Stimulated activated CD4-positive, alpha-beta T cell treated with anti-CD3 and anti-CD28 coated beads, TNF-alpha, amount 100 ng/mL, for 4 hours (primary cell): ENCODE measurements at regions not wholly inside any gene's neighbourhood (a gene's known extent, or its start where the extent isn't known, plus 50 kb on each side); places are given as distances from the start of the nearest gene placed in this dataset.
"Not testable (repeated sequence)": the region's sequence is repeated elsewhere in the genome, so short reads cannot be mapped to it uniquely, and the experiment has no call there.

ENCODE experiments used
- DNase-seq, 3 experiments: peaks; one replicate each; pipeline ENCODE4 v3.0.0-alpha.2; 2020; ENCODE audit warnings: low read depth in 3 of 3

DNA sequence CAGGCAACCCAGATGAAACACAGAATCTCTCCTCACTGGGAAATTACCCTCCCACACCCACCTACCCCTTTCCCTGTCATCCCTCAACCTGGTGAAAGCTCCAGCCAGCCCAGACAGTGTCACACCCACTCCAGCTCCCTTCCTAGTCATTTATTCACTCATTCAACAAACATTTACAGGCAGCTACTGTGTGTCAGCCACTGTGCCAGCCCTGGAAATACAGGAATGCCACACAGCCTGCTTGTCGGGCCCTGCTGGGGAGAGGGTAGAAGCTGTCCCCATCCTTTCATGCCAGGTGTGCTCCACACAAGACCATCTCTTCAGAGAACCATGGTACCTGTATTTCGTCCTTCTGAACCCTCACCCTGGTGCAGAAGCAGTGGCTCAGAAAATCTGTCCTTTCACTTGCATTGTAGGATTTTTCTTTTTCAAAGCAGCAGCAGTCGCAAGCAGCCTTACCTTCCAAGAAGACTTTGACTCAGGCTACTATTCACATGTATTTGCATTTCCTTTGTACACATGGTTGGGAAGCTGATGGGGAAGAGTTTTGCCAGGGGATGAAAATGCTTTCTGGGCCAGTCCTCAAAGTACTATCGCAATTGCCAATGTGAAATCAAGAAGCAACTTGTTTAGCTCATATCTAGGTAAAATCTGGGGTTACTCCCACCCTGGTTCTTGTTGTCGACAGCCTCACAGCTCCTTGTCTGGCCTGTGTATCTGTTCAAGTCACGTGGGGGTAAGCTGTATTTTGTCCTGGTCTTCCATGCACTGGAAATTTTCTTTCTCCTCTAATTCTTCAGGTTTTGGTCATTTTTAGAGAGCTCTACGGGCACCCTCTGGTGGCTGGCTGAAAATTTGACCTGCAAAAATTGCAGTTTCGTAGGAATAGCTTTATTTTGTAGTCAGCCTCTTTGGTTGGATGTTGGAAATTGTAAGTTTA lies 147.4 kb upstream of the EGLN3 start:
- no peak for DNase-seq

DNA sequence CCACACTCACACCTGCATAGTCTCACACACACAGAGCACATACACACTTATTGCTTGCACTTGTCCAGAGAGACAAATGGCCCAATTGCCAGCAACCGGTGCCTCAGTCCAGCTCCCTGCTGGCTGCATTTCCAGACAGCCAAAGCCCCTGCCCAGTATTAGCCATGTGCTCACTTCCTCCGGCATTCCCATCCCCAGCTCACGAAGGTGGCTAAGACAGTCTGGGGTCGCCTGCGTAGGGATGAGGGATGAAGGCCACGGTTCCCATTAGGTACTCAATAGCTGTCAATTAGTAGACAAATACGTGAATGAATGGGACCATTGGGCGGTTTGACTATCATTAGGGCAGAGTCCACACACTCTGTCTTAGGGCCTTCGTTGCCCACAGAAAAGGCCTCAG lies 146.8 kb upstream of the EGLN3 start:
- DNase-seq = no peak

DNA sequence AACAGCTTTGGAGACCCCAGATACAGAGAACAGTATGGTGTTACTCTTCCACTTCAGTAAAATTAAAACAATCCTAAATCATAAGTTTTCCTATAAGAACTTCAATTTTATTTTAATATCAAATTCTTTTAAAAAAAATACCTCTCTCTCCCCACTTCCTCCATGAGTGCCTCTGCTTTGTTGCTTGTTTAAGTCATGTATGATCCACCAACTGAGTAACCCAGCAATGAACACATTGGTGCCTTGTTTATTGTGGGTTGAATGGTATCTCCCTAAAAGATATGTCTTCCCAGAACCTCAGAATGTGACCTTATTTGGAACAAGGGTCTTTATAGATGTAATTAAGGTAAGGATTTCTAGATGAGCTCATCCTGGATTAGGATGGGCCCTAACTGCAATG lies 143.5 kb upstream of the EGLN3 start:
- DNase-seq = no peak

DNA sequence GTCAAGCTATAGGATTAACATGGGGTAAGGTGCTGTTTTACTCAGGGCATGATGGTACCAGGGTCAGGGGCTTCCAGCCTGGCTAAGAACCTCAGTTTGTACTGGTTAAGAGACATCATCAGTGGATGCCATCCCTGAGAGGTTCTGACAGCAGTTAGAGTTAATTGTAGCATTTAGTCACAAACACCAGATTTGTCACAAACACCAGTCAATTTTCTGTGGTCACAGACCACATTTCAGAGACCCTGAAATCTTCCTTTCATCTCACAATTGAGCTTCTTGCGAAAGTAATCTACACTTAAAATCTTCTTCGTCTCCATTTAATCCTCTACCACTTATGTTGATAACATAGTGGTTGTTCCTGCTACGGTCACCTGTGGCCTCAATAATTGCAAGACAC lies 143.0 kb upstream of the EGLN3 start:
- DNase-seq = no peak

DNA sequence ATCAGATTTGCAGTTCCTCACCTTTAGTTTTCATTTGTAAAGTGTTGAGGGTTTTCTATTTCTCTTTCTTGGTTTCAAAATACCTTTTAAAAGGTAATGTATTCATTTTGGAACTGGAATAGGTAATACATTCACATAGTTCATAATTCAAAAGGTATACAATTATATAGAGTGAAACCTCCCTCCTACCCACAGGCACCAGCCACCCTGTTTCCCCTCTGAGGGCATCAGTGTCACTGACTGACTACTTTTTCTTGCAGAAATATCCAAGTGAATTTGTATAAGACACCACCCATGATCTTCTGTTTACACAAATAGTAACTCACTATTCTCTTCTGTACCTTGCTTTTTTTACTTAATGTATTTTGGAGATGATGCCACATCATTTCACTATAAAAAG lies 139.6 kb upstream of the EGLN3 start:
- DNase-seq = no peak

DNA sequence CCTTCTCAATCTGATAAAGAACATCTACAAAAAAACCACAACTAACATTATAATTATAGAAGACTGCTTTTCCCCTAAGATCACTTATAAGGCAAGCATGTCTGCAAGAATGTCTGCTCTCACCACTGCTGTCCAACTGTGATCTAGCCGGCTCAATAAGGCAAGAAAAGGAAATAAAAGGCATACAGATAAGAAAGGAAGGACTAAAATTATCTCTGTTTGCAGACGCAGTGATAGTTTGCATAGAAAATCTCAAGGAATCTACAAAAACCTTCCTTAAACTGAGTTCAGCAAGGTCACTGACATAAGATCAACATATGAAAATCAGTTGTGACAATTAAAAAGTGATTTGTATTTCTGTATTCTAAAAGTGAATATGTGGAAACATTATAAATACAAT lies 138.0 kb upstream of the EGLN3 start:
- DNase-seq = no peak

DNA sequence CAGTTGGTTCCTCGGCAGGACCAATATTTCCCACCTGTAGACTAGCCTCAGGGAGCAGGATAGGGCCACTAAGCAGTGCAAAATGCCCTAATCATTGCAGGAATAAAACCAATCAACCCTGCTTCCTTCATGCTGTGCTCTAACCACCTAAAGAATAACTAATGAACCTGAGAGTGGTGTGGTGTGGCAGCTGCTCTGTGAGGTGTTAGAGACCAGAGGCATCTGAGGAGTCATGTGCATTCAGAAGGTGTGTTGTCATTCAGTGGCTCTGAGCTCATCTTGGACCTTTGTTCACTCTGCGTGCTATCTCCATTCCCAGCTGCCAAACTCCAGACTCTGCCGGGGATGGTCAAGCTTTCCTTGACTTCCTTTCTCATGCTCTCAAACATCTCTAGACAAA lies 136.7 kb upstream of the EGLN3 start:
- DNase-seq = no peak

DNA sequence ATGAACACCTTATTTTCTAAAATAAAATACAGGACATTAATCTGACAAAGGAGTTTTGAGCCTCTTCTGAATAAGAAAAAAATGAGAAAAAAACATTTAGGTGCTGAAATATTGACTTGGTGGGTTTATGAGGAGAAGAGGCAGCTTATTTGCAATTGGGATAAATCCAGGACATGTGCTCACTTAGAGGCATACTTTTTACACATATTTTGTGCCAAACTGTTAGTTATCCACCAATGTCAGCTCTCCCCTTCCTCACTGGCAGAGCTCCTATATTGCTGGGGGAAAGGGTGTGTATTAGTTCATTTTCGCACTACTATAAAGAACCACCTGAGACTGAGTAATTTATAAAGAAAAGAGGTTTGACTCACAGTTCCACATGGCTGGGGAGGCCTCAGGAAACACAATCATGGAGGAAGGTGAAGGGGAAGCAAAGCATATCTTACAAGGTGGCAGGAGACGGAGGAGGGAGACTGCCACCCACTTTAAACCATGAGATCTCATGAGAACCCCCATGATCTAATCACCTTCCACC lies 135.4 kb upstream of the EGLN3 start:
- no peak for DNase-seq

DNA sequence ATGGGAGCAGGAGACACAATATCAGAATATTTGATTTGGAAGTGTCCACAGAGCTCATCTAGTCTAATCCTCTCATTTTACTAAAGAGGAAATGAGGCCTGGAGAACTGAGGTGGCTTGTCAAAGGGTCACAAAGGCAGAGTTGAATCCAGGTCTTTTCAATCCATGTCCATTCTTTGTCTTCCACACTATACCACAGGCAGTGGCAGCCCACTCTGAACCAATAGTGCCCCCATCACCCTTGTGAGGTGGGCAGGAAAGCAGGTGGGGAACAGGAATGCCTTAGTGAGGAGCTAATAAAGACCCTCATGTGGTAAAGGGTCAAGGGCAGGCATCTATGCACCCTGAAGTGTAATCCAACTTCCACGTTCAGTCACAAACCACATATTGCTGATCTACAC lies 134.8 kb upstream of the EGLN3 start:
- no peak for DNase-seq

DNA sequence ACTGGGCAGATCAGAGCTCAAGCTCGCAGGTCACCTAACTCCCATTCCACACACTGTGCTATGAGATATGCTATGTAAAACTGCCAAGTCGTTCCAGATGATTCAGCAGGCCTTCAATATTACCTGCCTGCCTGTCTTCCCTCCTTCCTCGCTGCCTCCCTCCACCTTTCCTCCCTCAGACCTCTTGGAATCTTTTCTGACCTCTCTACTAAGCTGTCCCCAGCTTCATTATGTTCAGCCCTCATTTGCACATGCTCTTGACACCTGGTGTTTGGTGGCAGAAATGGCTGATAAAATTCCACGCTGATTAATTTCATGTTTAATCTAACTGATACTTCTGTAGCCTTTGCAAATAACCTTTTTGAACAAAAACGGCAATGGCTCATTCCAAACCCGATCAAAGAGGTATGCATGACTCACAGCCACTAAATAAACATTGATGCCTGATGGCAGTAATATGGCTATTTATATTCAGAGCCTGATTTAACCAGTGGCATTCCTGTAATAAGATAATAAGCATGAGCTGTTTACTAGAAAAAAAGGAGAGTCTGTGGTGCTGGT lies 130.8 kb upstream of the EGLN3 start:
- no peak for DNase-seq

DNA sequence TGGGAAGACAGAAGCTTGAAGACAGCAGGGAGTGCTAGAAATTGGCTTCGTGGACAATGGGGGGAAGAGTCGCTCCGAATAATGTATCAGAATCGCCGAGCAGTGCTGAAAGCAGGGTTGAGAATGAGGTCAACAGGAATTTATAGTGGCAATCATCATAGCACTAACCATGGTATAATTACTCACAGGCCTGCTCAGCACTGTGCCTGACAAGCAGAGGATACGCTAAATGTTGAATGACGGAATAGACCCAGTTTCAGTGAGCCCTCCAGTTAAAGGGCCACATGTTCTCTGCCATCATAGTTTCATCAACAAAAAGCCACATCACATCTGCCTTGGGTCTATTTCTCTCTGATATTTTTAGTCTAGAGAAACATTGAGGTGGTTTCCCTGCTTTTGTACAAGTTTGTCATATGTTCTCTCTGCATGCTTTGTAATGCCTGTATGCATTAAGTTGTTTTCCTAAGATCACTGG lies 130.3 kb upstream of the EGLN3 start:
- no peak for DNase-seq

DNA sequence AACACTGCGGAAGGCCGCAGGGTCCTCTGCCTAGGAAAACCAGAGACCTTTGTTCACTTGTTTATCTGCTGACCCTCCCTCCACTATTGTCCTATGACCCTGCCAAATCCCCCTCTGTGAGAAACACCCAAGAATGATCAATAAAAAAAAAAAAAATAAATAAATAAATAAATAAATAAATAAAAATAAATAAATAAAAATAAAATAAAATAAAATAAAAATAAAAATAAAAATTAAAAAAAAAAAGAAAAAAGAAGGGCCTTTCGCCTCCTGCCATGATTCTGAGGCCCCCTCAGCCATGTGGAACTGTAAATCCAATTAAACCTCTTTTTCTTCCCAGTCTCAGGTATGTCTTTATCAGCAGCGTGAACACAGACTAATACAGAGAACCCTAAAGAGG lies 128.8 kb upstream of the EGLN3 start:
- DNase-seq = not testable (repeated sequence)

DNA sequence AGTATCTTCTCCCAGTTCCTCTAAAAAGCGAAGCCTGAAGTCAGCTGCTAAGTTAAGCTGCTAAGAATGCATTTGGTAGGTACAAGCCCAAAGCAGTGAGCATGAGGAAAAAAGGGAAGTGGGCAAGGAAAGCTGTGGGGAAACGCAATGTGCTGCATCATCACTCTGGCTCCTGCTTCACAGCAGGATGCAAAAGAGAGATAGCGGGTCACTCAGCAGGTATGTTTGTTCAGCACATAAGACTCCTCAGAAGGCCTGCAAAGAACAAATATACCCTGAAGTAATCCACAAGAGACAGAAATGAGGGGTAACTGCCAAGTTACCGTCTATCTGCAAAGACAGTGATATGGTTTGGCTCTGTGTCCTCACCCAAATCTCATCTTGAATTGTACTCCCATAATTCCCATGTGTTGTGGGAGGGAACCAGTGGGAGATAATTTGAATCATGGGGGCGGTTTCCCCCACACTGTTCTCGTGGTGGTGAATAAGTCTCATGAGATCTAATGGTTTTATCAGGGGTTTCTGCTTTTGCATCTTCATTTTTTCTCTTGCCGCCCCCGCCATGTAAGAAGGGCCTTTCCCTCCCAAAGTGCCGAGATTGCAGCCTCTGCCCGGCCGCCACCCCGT lies 127.4 kb upstream of the EGLN3 start:
- DNase-seq = no peak

DNA sequence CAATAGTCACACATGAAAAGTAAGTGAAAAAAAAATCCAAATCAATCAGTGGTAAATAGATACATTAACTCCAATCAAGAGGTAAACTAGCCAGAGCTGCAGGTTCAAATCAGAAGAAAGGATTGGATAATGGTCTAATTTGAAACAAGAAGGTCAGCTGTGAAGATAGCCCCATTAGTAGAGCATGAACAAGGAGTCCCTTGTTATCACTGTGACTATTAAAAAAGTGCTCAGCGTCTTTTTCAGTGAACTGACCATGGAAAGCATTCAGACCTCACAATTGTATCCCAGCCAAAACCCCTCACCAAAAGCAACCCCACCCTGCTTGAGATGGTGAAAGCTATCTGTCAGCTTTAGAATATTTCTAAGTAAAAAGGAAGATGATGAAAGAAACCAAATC lies 125.0 kb upstream of the EGLN3 start:
- no peak for DNase-seq

DNA sequence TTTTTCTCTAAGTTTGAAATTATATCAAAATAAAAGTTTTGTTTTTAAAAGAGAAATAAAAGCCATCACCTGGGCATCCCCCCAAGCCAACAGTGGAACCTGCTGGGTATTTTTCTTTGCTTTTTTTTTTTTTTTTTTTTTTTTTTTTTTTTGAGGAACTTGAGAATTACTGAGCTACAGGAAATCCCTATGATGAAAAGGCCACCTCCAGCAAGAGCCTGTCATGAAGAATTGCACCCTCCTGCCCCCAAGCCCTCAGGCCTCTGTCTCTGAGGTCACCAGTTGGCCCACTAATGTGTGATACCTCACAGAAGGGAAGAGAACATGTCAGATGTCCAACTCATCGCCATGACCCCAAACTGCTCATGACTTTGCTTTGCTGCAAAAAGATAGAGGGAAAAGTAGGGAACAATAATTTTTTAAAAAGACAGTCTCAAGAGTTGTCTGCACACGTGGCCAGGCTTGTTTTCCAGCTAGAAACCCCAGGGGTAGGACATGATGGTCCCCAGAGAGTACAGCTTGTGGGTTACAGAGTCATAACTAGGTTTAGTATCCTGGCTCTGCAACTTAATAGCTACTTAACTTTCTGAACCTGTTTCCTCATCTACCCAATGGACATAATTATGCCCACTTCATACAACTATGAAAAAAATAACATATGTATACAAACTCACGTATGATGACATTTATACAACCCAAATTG lies 124.3 kb upstream of the EGLN3 start:
- no peak for DNase-seq

DNA sequence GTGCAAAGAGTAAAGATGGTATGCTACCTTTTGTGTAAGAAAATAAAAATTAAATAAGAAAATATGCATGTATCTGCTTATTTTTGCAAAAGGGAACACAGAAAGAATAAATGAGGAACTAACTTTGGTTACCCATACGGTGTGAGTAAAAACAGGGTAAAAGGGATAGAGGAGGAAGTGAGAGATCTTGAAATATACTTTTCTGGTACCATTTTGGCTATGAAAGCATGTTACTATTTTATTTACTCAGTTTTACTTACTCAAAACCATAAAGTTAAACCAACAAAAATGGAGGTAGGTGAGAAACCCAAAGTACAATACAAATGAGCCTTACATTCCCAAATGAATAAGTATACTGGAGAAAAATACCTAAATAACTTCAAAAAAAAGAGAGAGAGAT lies 122.0 kb upstream of the EGLN3 start:
- no peak for DNase-seq

DNA sequence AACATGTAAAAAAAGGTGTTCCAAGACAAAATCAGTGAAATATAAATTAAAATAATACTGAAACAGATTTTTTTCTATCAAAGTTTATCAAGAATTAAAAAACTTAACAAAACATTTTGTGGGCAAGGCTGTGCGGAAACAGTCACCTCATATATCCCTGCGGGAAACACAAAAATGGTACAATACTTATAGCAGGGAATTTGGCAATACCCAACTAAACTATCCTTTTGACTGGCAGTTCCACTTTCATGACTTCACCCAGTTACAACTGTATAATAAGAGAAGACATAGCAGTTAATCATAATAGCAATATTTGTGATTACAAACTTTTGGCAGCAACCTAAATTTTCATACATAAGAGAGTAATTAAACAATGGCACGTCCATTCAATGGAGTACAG lies 121.5 kb upstream of the EGLN3 start:
- no peak for DNase-seq

DNA sequence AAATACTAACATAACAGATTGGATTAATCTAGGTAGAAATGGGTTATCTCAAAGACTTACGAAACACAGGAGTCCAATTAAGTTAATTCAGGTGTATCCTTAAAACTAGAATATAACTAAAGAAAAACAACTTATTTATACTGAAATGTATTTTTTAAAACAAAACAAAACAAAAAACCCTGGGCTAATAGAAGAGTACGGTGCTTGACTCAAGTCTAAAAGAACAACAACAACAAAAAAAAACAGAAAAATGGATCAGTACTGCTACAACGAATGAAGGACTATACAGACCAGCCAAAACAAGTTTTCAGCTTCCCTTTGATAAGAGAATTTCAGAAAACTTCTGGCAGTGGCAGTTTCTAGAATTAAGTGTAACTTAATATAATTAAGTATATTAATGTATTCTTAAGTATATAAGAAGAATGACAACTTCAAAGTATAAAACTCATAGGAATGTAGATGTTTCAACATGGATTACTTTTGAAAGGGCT lies 120.1 kb upstream of the EGLN3 start:
- DNase-seq = no peak

DNA sequence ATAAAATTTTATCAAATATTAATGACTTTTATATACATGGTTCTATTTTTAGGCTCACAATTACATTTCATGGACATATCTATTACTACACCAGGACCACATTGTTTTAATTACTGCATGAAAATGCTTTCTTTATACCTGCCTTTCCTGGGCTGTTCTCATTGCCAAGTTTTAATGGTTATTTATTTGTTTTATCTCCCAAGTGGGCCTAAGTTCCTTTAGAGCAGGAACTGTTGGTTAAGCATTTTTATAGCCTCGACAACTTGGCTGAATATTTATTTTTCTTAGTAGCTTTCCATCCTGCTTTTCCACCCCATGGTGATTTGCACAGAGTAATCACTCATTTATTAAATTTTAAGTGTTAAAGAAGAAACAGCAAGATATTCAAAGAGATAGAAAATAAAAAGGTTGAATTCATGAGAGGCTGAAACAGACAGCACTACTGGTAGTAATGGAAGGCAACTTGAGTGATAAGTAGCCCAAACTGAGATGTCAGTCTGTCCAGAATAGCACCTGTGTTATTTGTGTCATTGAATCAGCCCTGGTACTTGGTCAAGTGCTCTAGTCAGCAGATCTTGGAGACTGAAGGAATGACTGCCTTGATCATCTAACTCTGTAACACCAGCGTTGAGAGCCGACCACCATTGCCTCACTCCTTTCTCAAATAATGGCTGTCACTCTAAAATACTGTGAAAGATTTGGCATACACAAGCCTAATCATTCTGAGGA lies 119.1 kb upstream of the EGLN3 start:
- no peak for DNase-seq

DNA sequence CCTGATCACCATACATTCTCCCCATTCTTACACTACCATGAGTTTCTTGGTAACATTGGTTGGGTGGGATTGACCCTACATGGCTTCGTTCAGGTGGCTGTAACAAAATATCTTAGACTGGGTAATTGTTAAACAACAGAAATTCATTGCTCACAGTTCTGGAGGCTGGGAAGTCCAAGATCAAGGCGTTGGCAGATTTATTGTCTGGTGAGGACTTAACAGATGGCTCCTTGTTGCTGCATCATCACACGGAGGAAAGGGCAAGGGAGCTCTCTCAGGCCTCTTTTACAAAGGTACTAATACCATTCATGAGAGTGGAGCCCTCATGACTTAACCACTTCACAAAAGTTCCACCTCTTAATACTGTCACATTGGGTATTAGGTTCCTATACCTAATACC lies 116.7 kb upstream of the EGLN3 start:
- no peak for DNase-seq

DNA sequence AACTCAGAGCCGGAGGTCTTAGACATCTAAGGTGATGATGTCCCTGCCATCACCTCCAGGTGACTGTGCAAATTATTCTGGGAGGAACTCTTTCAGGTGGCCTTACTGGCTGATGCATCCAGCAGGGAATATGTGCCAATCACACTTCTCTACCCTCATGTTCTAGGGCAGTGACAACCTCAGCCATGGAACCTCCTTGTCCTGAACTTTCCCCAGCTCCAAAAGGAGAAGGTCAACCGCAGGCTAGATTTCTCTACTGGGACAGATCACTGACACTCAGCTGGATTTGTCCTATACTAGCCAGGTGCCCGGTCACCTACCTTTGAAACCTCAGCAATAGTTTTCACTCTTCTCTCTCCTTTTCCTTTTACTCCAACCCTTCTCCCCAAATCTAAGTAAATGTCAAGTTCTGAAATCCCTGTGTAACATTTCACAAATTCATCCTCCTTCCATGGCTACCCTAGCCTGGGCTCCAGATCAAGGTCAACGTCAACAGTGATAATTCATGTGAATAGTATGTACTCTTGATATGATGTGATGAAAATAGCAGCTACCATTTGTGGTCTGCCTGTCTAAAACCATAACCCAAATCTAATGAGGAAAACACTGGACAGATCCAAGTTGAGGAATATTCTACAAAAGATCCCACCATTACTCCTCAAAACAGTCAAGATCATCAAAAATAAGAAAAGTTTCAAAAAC lies 115.0 kb upstream of the EGLN3 start:
- no peak for DNase-seq
